Eye (tissue), 1 donor: ENCODE measurements at regions not wholly inside any gene's neighbourhood (a gene's known extent, or its start where the extent isn't known, plus 50 kb on each side); places are given as distances from the start of the nearest gene placed in this dataset.

Source experiments
- DNase-seq: peaks from one replicate; pipeline ENCODE4 v3.0.0-alpha.2; 2015

- DNase-seq, result no peak
Observed at GRCh38 chr2:239522002-239522739, 121.4 kb upstream of the HDAC4 start.

- no peak for DNase-seq
Observed at GRCh38 chr2:239521518-239521815, 120.6 kb upstream of the HDAC4 start.

- no peak for DNase-seq
Observed at GRCh38 chr2:239520811-239521517, 120.1 kb upstream of the HDAC4 start.

GRCh38 chr2:239519921-239520585 lies 119.2 kb upstream of the HDAC4 start:
- no peak for DNase-seq

GRCh38 chr2:239519089-239519920 lies 118.5 kb upstream of the HDAC4 start:
- no peak for DNase-seq

GRCh38 chr2:239518286-239519088 lies 117.7 kb upstream of the HDAC4 start:
- DNase-seq, result no peak

- DNase-seq, result no peak
Observed at GRCh38 chr2:239517686-239518085, 116.9 kb upstream of the HDAC4 start.

GRCh38 chr2:239516954-239517305 lies 116.1 kb upstream of the HDAC4 start:
- DNase-seq, result no peak

GRCh38 chr2:239516286-239516953 lies 115.6 kb upstream of the HDAC4 start:
- DNase-seq, result no peak

- DNase-seq, result no peak
Observed at GRCh38 chr2:239514754-239515530, 114.1 kb upstream of the HDAC4 start.

GRCh38 chr2:239512054-239512453 lies 111.2 kb upstream of the HDAC4 start:
- DNase-seq, result no peak

GRCh38 chr2:239509373-239510143 lies 108.7 kb upstream of the HDAC4 start:
- DNase-seq, result no peak

GRCh38 chr2:239508261-239508660 lies 107.4 kb upstream of the HDAC4 start:
- no peak for DNase-seq

- no peak for DNase-seq
Observed at GRCh38 chr2:239507576-239508258, 106.9 kb upstream of the HDAC4 start.

- DNase-seq, result no peak
Observed at GRCh38 chr2:239506961-239507360, 106.1 kb upstream of the HDAC4 start.

- peak; percentile 51 for DNase-seq
Observed at GRCh38 chr2:239506101-239506857, 105.5 kb upstream of the HDAC4 start.

GRCh38 chr2:239504643-239505235 lies 103.9 kb upstream of the HDAC4 start:
- peak; percentile 25 for DNase-seq

GRCh38 chr2:239502430-239503186 lies 101.8 kb upstream of the HDAC4 start:
- no peak for DNase-seq
